SH-SY5Y (cell line): ENCODE measurements at regions not wholly inside any gene's neighbourhood (a gene's known extent, or its start where the extent isn't known, plus 50 kb on each side); places are given as distances from the start of the nearest gene placed in this dataset.

ENCODE experiments used
- GATA2 ChIP-seq: IDR thresholded peaks from 2 replicates; pipeline ENCODE4 v1.6.1; 2011; ENCODE audit warnings: mild to moderate bottlenecking, low read depth, low read length
- GATA3 ChIP-seq: IDR thresholded peaks from 2 replicates; pipeline ENCODE4 v1.6.1; 2011; ENCODE audit warnings: low read depth, mild to moderate bottlenecking, low read length, moderate library complexity

- TF ChIP-seq GATA2 (no peak), GATA3 (no peak)
These were observed 54.7 kb upstream of the NRIP1 start for GRCh38 chr21:15119486-15119885.

- TF ChIP-seq GATA3: no peak
- TF ChIP-seq GATA2: no peak
These were observed 56.4 kb upstream of the NRIP1 start for GRCh38 chr21:15121097-15121654.

GRCh38 chr21:15121655-15122120, 56.9 kb upstream of the NRIP1 start:
- no peak for TF ChIP-seq GATA3
- TF ChIP-seq GATA2: no peak

DNA sequence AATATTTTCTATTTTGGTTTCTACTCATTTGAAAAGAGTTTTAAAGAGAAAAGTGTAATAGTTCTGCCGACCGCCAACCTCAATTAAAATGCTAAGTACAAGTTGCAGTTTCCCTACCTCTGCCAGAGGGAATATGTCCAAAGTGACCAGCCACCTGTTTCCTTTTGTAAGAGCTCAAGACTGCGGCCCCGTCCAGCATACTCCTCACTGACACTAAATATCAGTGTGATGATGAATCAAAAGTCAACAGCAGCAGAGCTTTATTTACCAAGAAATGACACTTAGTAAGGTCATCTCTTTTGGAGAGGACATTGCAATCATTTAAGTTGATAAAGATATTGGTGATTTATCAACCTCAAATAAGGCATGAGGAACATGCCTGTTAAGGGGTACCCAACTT, 57.4 kb upstream of the NRIP1 start:
- TF ChIP-seq GATA3 (no peak), GATA2 (no peak)

DNA sequence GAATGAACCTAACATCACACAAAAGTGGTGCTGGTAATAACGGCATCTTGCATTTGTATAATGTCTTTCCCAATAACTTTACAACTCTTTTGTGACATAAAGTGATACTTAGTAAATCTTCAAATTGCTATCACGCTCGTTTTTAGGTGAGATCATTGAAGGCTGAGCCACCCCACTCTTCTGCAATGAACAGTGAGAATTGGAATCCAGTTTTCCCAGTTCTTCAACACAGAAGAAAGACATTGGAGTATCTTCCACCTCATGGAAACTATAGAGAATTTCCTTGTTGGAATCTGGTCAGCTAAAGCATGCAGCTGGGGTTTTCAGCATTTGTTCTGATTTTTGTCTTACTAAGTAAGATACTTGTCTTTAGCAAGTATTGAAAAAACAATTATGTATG, 59.9 kb upstream of the NRIP1 start:
- no peak for TF ChIP-seq GATA2
- no peak for TF ChIP-seq GATA3

DNA sequence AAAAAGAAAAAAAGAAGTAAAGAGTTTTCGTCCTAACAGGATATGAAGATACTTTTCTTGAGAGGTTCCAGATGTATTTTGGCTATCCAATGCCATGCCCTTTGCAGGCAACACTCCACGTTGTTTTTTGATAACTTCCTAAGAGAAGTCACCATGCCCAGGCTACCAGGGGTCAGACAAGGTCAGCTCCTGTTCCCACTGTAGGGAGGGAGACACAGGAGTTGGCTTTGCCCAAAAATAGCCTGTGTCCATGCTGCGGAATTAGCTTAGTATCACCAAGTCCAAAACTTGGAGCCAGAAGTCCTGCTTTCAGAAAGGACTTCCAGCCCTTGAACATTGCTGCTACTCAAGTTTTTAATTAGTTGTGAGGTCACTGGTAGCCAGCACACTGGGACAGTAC, 62.1 kb upstream of the NRIP1 start:
- TF ChIP-seq GATA2 (no peak), GATA3 (no peak)

- TF ChIP-seq GATA2 (no peak), GATA3 (no peak)
These were observed 62.6 kb upstream of the NRIP1 start for GRCh38 chr21:15127437-15127836.

- TF ChIP-seq GATA3 (no peak), GATA2 (no peak)
These were observed 63.5 kb upstream of the NRIP1 start for GRCh38 chr21:15128267-15128666.

DNA sequence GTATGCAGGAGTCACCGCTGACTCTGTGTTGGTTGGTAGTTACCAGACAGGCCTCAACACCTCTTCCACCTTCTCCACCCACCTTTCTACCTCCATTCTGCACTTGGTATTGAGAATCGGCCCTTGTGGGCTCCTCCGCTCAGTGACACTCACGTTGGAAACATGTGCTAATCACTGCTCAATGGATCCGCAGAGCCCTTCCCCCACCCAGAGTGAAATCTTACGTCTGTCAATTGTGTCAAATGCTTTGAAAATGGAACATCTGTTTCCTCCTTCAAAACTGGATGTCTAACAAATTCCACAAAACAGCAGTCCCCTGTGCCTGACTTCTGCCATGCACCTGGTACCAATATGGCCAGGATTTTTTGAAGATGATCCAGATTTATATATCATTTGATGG, 65.5 kb upstream of the NRIP1 start:
- TF ChIP-seq GATA2 (no peak), GATA3 (no peak)

- no peak for TF ChIP-seq GATA2
- no peak for TF ChIP-seq GATA3
These were observed 66.0 kb upstream of the NRIP1 start for GRCh38 chr21:15130751-15131150.

DNA sequence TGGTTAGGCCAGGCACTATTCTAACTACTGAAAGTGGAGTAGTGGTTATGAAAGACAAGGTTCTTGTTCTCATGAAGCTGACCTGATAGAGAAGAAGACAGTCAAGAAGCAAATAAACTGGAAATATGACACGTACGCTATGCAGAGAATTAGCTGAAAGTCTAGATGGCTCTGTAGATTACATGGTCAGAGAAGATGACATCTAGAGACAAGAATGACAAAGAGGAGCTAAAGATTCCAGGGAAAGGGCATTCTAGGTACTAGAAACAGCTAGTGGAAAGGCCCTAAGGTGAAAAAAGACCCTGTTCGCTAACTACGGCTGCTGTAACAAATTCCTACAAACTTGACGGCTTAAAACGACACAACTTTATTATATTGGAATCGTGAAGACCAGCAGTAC, 68.0 kb upstream of the NRIP1 start:
- no peak for TF ChIP-seq GATA2
- TF ChIP-seq GATA3: no peak

DNA sequence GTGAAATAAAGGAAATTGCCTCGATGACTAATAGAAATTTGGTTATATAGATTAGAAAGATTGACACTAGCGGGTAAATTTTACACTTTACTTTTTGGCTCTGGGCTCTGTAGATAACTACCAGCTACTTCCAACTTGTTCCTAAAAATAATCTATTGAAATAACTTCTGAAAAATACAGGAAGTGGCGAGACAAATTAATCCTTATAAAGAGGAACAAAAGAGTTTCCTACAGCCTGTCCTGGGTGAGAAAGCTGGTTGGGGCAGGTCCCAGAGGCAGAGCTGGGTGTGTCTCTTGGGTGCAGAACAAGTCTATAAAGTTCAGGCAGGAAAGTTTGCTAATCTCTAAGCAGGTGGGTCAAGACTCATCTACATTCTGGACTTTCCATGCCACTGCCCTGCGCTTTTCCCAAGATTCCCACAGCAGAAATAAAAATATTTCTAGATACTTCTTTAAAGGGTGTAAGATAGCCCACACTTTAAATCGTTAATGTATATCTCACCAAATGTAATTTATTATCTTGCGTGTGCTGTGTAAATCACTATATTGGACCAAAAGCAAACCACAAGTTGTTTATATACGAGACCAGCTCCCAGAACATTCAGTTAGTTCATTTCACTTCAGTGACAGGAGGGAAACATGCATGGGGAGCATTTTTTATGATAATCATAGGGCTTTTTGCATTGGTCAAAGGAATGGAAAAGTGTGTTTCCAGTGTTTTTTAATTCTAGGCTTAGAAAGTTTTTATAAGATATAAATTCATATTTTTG, 70.1 kb upstream of the NRIP1 start:
- TF ChIP-seq GATA2: no peak
- TF ChIP-seq GATA3: no peak

DNA sequence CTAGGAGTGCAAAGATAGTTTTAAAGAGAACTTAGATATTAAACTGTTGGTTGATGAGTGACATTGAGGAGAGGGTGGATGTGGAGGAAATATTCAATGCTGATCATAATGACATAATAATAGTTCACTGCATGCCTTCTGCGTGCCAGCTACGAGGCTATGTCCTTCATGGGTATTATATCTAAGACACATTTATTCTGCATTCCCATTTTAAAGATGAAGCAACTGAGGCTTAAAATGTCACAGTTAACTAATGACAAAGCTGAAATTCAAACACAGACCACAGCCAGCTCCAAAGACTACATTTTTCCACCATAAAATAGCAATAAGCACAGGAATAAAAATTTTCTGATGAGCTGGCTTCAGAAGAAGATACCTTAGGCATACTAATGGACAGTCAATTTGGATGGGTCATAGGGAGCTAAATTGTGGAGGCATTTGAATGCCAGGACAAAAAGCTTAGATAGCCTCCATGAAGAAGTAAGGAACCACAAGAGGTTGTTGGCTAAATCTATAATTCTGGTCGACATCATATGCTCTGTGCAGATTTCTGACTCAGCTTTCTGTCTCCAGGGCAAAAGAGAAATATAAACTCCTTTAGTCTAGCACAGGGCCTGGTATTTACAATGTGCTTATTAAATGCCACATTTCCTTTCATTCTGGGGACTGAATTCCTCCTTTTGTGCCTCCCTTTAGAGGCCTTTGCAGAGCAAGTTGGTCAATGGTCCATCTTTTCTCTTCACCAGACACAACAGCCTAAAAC, 71.2 kb upstream of the NRIP1 start:
- TF ChIP-seq GATA2: no peak
- no peak for TF ChIP-seq GATA3

- no peak for TF ChIP-seq GATA2
- TF ChIP-seq GATA3: no peak
These were observed 73.7 kb upstream of the NRIP1 start for GRCh38 chr21:15138490-15138889.

DNA sequence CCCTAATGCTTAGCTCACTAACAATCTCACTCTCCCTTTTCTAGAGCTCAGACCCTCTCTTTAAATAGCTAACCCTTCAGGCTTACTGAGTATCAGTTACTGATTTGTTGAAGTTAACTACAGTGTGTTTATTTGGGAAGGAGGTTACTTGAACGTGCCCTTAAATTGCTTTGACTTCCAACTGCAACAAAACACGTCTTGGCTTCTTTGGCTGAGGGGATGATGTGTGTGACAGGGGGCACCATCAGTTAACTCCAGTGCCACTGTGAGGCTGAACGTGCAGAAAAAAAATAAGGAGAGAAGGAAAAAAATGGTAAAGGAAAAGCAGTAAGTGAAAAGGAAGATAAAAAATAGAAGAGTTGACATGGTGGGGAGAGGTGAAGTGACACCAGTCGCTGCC, 75.1 kb upstream of the NRIP1 start:
- TF ChIP-seq GATA2: no peak
- no peak for TF ChIP-seq GATA3
